NB4 (cell line): ENCODE measurements at regions not wholly inside any gene's neighbourhood (a gene's known extent, or its start where the extent isn't known, plus 50 kb on each side); places are given as distances from the start of the nearest gene placed in this dataset.

Experiments
- DNase-seq: peaks from one replicate; pipeline ENCODE4 v3.0.0; 2010; ENCODE audit warnings: low read depth
- H3K4me3 ChIP-seq: one replicate; pipeline ENCODE4 v1.5.1; 2011; ENCODE audit warnings: mild to moderate bottlenecking, low read depth, low read length, moderate library complexity
- CTCF ChIP-seq: IDR thresholded peaks from one replicate; pipeline ENCODE4 v1.5.1; 2012; ENCODE audit warnings: low read depth, low read length
- MAX ChIP-seq: IDR thresholded peaks from 2 replicates; pipeline ENCODE4 v1.6.1; 2011; ENCODE audit warnings: low read depth, low read length
- MYC ChIP-seq: IDR thresholded peaks from 2 replicates; pipeline ENCODE4 v1.6.1; 2011; ENCODE audit warnings: low read depth, low read length
- POLR2A ChIP-seq: IDR thresholded peaks from 2 replicates; pipeline ENCODE4 v1.6.1; 2011; ENCODE audit warnings: mild to moderate bottlenecking; ENCODE audit not compliant: insufficient read length; ENCODE audit errors: extremely low read depth

GRCh38 chr6:153634416-153634815 is 404.6 kb upstream of the OPRM1 start:
- H3K4me3 ChIP-seq = no peak overlapping the region
- DNase-seq = no peak
- TF ChIP-seq MAX (no peak), POLR2A (no peak), CTCF (no peak), MYC (no peak)

- DNase-seq = no peak
- TF ChIP-seq MYC (no peak), POLR2A (no peak), CTCF (no peak), MAX (no peak)
- no peak overlapping the region for H3K4me3 ChIP-seq
Observed at GRCh38 chr6:153625089-153625488, 414.0 kb upstream of the OPRM1 start.

- no peak for TF ChIP-seq MAX
- no peak for DNase-seq
- no peak overlapping the region for H3K4me3 ChIP-seq
Observed at GRCh38 chr6:153624528-153624927, 414.5 kb upstream of the OPRM1 start.

- no peak for DNase-seq
- H3K4me3 ChIP-seq = no peak overlapping the region
- TF ChIP-seq POLR2A = no peak
- no peak for TF ChIP-seq MYC
Observed at GRCh38 chr6:153623496-153623895, 415.5 kb upstream of the OPRM1 start.

- DNase-seq = no peak
- H3K4me3 ChIP-seq = no peak overlapping the region
- TF ChIP-seq MAX (no peak), POLR2A (no peak), CTCF (no peak), MYC (no peak)
Observed at GRCh38 chr6:153621491-153621890, 417.5 kb upstream of the OPRM1 start.

- no peak for DNase-seq
- TF ChIP-seq MAX = no peak
- no peak for TF ChIP-seq POLR2A
- TF ChIP-seq MYC = no peak
- TF ChIP-seq CTCF = no peak
- no peak overlapping the region for H3K4me3 ChIP-seq
Observed at GRCh38 chr6:153621070-153621469, 418.0 kb upstream of the OPRM1 start.
